IMR-90 (cell line): ENCODE measurements at regions not wholly inside any gene's neighbourhood (a gene's known extent, or its start where the extent isn't known, plus 50 kb on each side); places are given as distances from the start of the nearest gene placed in this dataset.

Experiments
- FOS ChIP-seq: fragments of 150-350 bp; IDR thresholded peaks from 2 replicates; pipeline ENCODE4 v1.6.1; 2016; ENCODE audit warnings: low read depth, low read length
- POLR2A ChIP-seq: IDR thresholded peaks from 2 replicates; pipeline ENCODE4 v1.6.1; 2012; ENCODE audit warnings: mild to moderate bottlenecking, low read depth, low read length
- RAD21 ChIP-seq: IDR thresholded peaks from 2 replicates; pipeline ENCODE4 v1.6.1; 2012; ENCODE audit warnings: low read length, improper control_type of control experiment
- RFX5 ChIP-seq: IDR thresholded peaks from 2 replicates; pipeline ENCODE4 v1.8.0; 2012; ENCODE audit warnings: low read depth, mild to moderate bottlenecking, low read length, moderate library complexity
- TF ChIP-seq, protein P1 (sequence below): fragments of 150-350 bp; IDR thresholded peaks from 2 replicates; pipeline ENCODE4 v1.6.1; 2016; ENCODE audit warnings: low read depth, mild to moderate bottlenecking, low read length, moderate library complexity, borderline replicate concordance
- TF ChIP-seq, protein P2 (sequence below): conservative IDR thresholded peaks from 2 replicates; pipeline ENCODE4 v1.5.1; 2012; ENCODE audit warnings: mild to moderate bottlenecking, low read depth, low read length, improper control_type of control experiment

DNA sequence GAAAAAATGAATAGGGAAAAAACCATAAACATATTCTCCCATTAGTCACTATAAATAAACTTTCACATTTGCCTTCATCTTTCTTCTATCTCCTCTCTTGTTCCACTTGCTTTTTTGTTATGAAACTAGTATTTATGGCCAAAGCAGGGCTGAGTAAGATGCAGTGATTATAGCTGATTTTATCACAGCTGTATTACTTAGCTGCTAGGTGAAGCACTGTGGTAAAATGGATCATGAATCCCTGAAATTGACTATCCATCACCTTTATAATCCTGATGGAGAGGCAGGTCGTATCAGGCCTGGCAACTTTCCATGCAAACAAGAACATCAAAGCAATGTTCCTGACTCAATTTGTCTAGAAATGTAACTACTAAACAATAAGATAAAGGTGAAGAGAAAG is 471.6 kb downstream of the TUSC7 start:
- no peak for TF ChIP-seq POLR2A
- no peak for TF ChIP-seq FOS
- TF ChIP-seq, protein P1, sequence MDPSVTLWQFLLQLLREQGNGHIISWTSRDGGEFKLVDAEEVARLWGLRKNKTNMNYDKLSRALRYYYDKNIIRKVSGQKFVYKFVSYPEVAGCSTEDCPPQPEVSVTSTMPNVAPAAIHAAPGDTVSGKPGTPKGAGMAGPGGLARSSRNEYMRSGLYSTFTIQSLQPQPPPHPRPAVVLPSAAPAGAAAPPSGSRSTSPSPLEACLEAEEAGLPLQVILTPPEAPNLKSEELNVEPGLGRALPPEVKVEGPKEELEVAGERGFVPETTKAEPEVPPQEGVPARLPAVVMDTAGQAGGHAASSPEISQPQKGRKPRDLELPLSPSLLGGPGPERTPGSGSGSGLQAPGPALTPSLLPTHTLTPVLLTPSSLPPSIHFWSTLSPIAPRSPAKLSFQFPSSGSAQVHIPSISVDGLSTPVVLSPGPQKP: no peak
- TF ChIP-seq, protein P2, sequence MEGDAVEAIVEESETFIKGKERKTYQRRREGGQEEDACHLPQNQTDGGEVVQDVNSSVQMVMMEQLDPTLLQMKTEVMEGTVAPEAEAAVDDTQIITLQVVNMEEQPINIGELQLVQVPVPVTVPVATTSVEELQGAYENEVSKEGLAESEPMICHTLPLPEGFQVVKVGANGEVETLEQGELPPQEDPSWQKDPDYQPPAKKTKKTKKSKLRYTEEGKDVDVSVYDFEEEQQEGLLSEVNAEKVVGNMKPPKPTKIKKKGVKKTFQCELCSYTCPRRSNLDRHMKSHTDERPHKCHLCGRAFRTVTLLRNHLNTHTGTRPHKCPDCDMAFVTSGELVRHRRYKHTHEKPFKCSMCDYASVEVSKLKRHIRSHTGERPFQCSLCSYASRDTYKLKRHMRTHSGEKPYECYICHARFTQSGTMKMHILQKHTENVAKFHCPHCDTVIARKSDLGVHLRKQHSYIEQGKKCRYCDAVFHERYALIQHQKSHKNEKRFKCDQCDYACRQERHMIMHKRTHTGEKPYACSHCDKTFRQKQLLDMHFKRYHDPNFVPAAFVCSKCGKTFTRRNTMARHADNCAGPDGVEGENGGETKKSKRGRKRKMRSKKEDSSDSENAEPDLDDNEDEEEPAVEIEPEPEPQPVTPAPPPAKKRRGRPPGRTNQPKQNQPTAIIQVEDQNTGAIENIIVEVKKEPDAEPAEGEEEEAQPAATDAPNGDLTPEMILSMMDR: no peak
- no peak for TF ChIP-seq RAD21
- TF ChIP-seq RFX5: no peak
